Left kidney (tissue), 1 donor: ENCODE measurements at regions not wholly inside any gene's neighbourhood (a gene's known extent, or its start where the extent isn't known, plus 50 kb on each side); places are given as distances from the start of the nearest gene placed in this dataset.

Experiments
- DNase-seq: peaks from one replicate; pipeline ENCODE4 v3.0.0-alpha.2; 2013

DNA sequence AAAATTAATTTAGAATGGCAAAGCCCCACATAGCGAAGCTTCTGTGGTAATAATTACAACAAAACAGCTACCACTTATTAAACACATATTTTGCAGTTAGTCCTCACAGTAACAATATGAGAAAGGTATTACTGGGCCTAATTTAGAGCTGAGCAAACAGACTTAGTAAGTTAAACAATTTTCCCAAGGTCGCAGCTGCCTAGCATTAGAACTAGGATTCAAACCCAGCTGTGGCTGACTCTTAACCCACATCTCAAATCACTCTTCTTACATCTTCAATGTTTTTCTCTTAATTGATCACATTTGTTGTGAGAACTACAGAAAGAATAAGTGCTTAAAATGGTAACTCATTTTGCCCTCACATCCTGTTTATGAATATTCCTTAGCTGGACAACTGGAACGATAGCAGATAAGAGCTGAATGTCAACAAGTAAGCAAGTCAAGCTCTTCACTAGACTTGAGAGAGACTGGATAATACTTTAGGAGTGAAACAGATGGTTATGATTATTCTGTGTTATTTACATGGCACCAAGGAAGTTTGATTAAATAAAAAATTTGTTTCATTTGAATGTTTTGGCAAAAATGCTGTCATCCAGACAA is 59.4 kb upstream of the TMEM17 start:
- DNase-seq: no peak

DNA sequence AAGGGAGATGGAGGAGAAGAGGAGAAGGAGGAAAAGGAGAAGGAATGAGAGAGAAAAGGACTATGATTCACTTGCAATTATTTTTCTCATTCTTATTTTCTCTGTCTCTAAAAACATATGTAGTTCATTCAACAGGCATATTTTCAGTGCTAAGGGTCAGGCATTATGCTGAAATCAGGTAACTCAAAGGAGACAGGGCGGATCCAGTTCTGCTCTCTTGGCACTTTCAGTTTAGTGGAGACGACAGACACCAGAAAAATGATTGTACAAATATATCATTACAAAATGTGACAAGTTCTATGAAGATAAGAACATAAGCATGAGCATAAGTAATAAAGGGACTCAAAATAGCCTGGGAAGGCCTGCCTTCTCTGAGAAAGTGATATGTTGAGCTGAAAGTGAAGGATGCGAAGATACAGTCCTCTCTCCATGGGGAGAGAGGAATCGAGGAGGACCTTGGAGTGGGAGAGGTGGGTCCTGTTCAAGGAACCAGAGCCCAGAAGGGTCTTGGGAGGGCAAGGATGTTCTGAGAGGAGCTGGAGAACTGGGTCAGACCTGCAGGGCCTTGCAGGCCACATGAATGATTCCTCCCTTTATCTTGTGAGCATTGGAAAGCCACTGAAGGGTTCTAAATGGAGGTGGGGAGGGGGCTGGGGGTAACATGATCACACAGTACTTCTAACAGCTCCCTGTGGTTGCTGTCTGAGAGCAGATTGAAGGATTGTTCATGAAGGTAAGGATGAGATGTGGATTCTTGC is 58.6 kb upstream of the TMEM17 start:
- no peak for DNase-seq

DNA sequence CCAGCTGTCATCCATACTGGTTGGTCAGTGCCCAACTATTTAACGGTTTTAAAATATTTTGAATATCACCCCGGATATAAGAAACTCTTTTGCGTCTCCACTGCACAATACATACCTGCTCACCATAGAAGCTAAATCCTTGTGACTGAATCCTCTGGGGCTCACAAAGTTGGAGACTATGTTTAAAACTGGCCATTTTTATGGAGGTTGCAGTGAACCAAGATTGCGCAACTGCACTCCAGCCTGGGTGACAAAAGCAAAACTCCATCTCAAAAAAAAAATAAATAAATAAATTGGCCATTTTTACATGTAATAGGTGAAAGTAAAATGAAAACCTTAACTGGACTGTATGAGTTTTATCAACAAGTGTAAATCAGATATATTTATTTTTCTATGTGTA is 55.6 kb upstream of the TMEM17 start:
- no peak for DNase-seq

DNA sequence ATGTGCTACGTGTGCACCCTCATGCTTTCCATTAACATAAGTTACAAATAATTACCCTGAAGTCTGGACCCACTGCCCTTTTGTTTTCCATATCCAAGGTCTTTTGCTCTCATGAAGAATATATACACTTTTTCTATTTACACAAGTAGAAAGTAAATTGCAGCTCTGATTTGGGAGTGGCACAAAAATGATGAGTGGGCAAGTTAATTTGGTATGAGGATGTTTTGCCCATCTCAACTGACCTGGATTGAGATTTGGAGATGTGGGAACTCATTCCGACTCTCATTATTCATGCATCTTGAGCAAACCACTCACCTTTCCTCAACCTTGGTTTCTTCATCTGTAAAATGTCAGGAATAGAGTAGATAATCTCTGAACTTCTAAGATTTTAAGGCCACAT is 53.6 kb upstream of the TMEM17 start:
- no peak for DNase-seq

DNA sequence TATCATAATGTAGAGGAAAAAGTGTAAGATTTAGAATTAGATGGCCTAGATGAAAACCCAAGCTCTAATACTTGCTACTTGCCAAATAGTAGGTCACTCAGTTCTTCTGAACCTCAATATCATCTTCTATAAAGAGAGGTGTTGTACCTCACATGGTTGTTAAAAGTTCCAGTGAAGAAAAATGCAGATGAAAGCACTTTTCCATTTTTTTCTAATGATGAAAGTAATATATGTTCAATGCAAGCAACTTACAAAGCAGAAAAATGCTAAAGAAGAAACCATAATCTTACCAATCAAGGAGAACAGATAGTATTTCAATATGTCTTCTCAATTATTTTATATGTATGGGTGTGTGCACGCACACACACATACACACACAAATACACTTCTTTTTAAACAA is 52.7 kb upstream of the TMEM17 start:
- no peak for DNase-seq

DNA sequence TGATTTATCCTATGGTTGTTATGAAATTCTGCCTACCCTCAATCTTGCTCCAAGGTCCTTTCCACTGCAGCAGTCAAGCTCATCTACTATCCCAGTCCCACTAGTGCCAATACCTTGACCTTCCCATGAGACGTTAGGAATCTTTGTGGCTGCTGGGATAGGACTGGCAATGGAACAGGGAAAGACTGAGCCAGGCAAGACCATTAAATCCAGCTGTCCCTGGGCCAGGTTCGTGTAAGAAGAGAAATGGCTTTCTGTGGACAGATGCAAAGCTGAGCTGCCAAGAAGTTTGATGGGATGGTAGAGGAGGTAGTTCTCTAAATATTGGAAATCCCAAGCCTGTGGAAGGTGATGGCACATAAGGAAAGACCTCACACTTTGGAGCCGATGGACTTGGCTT is 50.1 kb upstream of the TMEM17 start:
- DNase-seq: no peak
